ENCODE measurements at regions not wholly inside any gene's neighbourhood (a gene's known extent, or its start where the extent isn't known, plus 50 kb on each side); places are given as distances from the start of the nearest gene placed in this dataset.
"Not testable (repeated sequence)": the region's sequence is repeated elsewhere in the genome, so short reads cannot be mapped to it uniquely, and the experiment has no call there.

DNA sequence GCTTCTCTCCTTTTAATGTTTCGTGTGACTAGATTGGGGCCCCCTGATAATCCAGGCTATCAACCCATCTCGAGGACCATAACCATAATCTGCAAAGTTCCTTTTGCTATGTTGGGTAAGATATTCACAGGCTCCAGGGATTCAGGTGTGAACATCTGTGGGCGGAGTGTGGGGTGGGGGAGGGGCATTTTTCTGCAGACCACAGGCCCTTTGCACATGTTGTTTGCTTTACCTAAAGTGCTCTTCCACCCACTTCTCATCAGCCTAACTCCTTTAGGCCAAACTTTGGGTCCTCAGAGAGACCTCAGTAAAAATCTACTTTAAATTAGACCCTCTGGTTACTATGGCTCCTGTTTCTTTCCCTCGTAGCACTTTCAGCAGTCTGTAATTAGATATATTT lies 284.4 kb downstream of the WDR11 start:
- POLR2A ChIA-PET (ENCODE audit: partially characterized antibody): no interaction called here
- H3K27me3 ChIP-seq (ENCODE audit: insufficient read depth, low read length): no peaks in the 10 kb centered on the region
- H3K27me3 Mint-ChIP-seq: peaks cover 2 to 4% of the 10 kb centered on the region in 2 donors

DNA sequence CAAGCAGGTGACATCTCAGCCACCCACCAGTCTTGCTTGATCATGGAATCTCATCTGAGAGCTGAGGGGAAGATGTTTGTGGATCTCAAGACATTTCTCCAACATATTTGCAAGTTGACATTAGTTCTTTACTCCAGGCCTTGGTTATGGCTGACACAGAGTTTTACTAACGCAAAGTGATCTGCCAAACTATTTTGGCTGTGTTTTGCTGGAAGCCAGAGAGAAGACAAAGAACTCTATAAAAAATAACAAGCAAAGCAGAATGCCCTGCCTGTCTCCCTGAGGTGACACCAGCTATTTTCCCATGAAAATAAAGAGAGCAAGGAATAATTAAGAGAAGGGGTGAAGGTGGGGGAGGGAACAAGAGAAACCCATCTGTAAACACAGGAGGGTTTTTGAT lies 286.4 kb downstream of the WDR11 start:
- Mint-ChIP-seq H3K27ac (no peak overlapping the region), H3K36me3 (no peaks in the 10 kb centered on the region)
- H3K27ac ChIP-seq (ENCODE audit: low read depth, low read length): no peak overlapping the region

More for the DNA sequence above, 284.4 kb downstream of the WDR11 start:
- H3K36me3 Mint-ChIP-seq: no peaks in the 10 kb centered on the region
- Histone ChIP-seq H3K9me3 (ENCODE audit: control insufficient read depth in 1 of 2, low read length in 2 of 2) (no peaks in the 10 kb centered on the region), H3K36me3 (ENCODE audit: insufficient read depth, low read length) (no peaks in the 10 kb centered on the region), H3K27ac (ENCODE audit: low read depth, low read length) (no peak overlapping the region), H3K4me1 (ENCODE audit: insufficient read depth, low read length) (no peaks in the 10 kb centered on the region), H3K4me3 (ENCODE audit: low read length in 2 of 2) (no peak overlapping the region)
- H3K27ac Mint-ChIP-seq: no peak overlapping the region
- no peak for DNase-seq
- H3K4me3 Mint-ChIP-seq: no peak overlapping the region
- intact Hi-C loops (cut with micrococcal nuclease): no loop called here
- CTCF ChIA-PET (ENCODE audit: partially characterized antibody): no interaction called here
- H3K4me1 Mint-ChIP-seq: no peaks in the 10 kb centered on the region
- peaks cover 0 to 5% (median 2%) of the 10 kb centered on the region in 8 donors for H3K9me3 Mint-ChIP-seq

DNA sequence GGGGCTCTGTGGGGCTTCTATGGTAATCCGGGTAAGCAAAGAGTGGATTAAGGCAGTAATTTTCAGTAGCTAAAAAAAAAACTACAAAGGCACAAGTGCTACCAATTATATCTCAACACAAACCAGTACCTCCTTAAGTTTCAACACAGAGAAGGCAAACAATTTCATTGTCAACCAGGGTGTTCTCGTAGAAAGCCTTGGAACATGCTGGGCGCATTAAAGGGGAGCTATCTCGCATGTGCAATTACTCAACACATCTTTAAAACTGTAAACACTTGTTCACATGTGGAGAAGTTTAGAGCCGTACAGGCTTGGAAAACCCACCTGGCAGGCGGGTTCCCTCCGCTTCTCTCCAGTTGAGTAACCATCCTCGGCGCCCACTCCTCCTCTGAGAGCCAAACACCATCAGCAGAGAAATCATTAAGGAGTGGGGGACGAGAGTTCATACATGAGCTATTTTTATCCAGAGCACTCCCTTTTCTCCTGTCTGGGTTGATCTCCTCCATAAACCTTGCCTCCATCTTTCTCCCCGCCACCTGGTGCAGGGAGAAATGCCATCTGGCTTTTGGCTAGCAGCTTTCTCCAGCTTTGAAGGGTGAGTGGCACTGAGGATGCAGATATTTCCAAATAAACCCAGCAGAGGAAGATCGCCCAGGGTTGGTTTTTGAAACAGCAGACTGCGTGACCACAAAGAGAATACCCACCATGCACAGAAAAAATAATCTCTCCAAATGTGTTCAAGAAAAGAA lies 287.1 kb downstream of the WDR11 start:
- H3K27ac Mint-ChIP-seq: no peak overlapping the region
- no peak overlapping the region for H3K4me3 Mint-ChIP-seq
- H3K27me3 ChIP-seq (ENCODE audit: insufficient read depth, low read length): no peaks in the 10 kb centered on the region
- H3K27me3 Mint-ChIP-seq: peaks cover 2% of the 10 kb centered on the region in 2 donors
- H3K4me1 ChIP-seq (ENCODE audit: insufficient read depth, low read length): no peaks in the 10 kb centered on the region
- no peaks in the 10 kb centered on the region for H3K4me1 Mint-ChIP-seq
- H3K9me3 ChIP-seq (ENCODE audit: control insufficient read depth in 1 of 2, low read length in 2 of 2): no peaks in the 10 kb centered on the region
- H3K36me3 ChIP-seq (ENCODE audit: insufficient read depth, low read length): no peaks in the 10 kb centered on the region
- DNase-seq: no peak
- no peak overlapping the region for H3K27ac ChIP-seq (ENCODE audit: low read depth, low read length)
- CTCF ChIA-PET (ENCODE audit: partially characterized antibody): no interaction called here
- no peaks in the 10 kb centered on the region for H3K36me3 Mint-ChIP-seq
- H3K4me3 ChIP-seq (ENCODE audit: low read length in 2 of 2): no peak overlapping the region
- H3K9me3 Mint-ChIP-seq: peaks cover 5 to 13% (median 9%) of the 10 kb centered on the region in 8 donors
- POLR2A ChIA-PET (ENCODE audit: partially characterized antibody): no interaction called here
- intact Hi-C loops (cut with micrococcal nuclease): no loop called here

More for the DNA sequence above, 286.4 kb downstream of the WDR11 start:
- Mint-ChIP-seq H3K4me3 (no peak overlapping the region), H3K4me1 (no peaks in the 10 kb centered on the region), H3K27me3 (peaks cover 2% of the 10 kb centered on the region in 2 donors), H3K9me3 (peaks cover 0 to 10% (median 6%) of the 10 kb centered on the region in 8 donors)
- H3K4me1 ChIP-seq (ENCODE audit: insufficient read depth, low read length): no peaks in the 10 kb centered on the region
- intact Hi-C loops (cut with micrococcal nuclease): no loop called here
- H3K27me3 ChIP-seq (ENCODE audit: insufficient read depth, low read length): no peaks in the 10 kb centered on the region
- no peaks in the 10 kb centered on the region for H3K9me3 ChIP-seq (ENCODE audit: control insufficient read depth in 1 of 2, low read length in 2 of 2)
- H3K36me3 ChIP-seq (ENCODE audit: insufficient read depth, low read length): no peaks in the 10 kb centered on the region
- no peak for DNase-seq
- ChIA-PET POLR2A (ENCODE audit: partially characterized antibody) (no interaction called here), CTCF (ENCODE audit: partially characterized antibody) (no interaction called here)
- H3K4me3 ChIP-seq (ENCODE audit: low read length in 2 of 2): no peak overlapping the region

DNA sequence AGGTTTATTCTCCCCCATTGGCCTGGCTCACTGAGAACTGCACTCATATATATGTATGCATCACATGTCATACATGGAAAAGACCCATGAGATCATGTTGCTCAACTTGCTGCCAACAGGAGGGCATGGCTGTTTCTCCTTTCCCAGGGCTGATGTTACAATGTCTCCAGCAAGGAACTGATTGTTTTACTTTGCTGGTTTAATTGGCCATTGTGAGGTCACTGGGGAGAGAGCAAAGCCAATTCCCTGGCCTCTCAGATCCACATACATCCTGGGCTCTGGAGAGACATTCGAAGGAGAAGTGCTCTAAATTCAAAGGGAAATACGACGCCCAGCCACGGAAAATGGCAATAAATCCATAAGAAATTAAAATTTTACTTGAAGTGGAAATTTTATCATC lies 287.8 kb downstream of the WDR11 start:
- Histone ChIP-seq H3K9me3 (ENCODE audit: control insufficient read depth in 1 of 2, low read length in 2 of 2) (no peaks in the 10 kb centered on the region), H3K4me3 (ENCODE audit: low read length in 2 of 2) (no peak overlapping the region), H3K36me3 (ENCODE audit: insufficient read depth, low read length) (no peaks in the 10 kb centered on the region), H3K27ac (ENCODE audit: low read depth, low read length) (no peak overlapping the region), H3K27me3 (ENCODE audit: insufficient read depth, low read length) (no peaks in the 10 kb centered on the region), H3K4me1 (ENCODE audit: insufficient read depth, low read length) (no peaks in the 10 kb centered on the region)
- ChIA-PET POLR2A (ENCODE audit: partially characterized antibody) (no interaction called here), CTCF (ENCODE audit: partially characterized antibody) (no interaction called here)
- DNase-seq: no peak
- peaks cover 6 to 15% (median 9%) of the 10 kb centered on the region in 8 donors for H3K9me3 Mint-ChIP-seq
- no peaks in the 10 kb centered on the region for H3K36me3 Mint-ChIP-seq
- intact Hi-C loops (cut with micrococcal nuclease): no loop called here
- H3K27me3 Mint-ChIP-seq: peaks cover under 1 to 2% of the 10 kb centered on the region in 2 donors
- no peaks in the 10 kb centered on the region for H3K4me1 Mint-ChIP-seq
- H3K4me3 Mint-ChIP-seq: no peak overlapping the region
- H3K27ac Mint-ChIP-seq: no peak overlapping the region

DNA sequence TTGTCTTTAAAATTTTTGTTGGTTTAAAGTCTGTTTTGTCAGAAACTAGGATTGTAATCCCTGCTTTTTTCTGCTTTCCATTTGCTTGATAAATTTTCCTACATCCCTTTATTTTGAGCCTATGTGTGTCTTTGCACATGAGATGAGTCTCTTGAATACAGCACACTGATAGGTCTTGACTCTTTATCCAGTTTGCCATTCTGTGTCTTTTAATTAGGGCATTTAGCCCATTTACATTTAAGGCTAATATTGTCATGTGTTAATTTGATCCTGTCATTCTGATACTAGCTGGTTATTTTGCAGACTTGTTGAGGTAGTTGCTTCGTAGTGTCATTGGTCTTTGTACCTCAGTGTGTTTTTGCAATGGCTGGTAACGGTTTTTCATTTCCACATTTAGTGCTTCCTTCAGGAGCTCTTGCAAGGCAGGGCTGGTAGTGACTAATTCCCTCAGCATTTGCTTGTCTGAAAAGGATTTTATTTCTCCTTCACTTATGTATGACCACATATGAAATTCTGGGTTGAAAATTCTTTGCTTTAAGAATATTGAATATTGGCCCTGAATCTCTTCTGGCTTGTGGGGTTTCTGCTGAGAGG lies 294.7 kb downstream of the WDR11 start:
- H3K4me3 ChIP-seq (ENCODE audit: low read length in 2 of 2); DNase-seq; H3K27me3 Mint-ChIP-seq; H3K4me1 ChIP-seq (ENCODE audit: insufficient read depth, low read length); intact Hi-C loops (cut with micrococcal nuclease); POLR2A ChIA-PET (ENCODE audit: partially characterized antibody); H3K36me3 ChIP-seq (ENCODE audit: insufficient read depth, low read length); H3K4me1 Mint-ChIP-seq; H3K4me3 Mint-ChIP-seq; CTCF ChIA-PET (ENCODE audit: partially characterized antibody); H3K27ac Mint-ChIP-seq; H3K27ac ChIP-seq (ENCODE audit: low read depth, low read length); H3K27me3 ChIP-seq (ENCODE audit: insufficient read depth, low read length); H3K9me3 ChIP-seq (ENCODE audit: control insufficient read depth in 1 of 2, low read length in 2 of 2); H3K36me3 Mint-ChIP-seq: not testable (repeated sequence)
- H3K9me3 Mint-ChIP-seq: peaks cover 7 to 46% (median 20%) of the 10 kb centered on the region in 8 donors

DNA sequence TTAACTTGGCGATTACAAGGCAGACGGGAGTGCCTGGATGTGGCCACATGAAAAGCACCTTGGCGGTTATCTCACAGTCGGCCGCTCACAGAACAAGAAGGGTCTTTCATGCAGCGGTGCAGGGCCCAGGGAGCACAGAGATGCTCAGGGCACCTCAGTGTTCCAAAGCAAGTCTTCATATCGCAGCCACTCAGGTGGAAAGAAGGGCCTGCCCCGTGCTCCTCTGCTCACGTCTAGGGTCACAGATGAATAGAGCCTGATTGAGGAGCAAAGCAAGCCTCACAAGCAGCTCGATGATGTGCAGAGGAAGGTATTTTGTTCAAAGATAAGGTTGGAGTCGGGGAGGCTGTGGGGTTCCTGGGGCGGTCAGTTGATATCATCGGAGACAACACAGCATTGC lies 297.8 kb downstream of the WDR11 start:
- H3K36me3 Mint-ChIP-seq: no peaks in the 10 kb centered on the region
- intact Hi-C loops (cut with micrococcal nuclease): no loop called here
- H3K9me3 ChIP-seq (ENCODE audit: control insufficient read depth in 1 of 2, low read length in 2 of 2): no peaks in the 10 kb centered on the region
- H3K4me3 Mint-ChIP-seq: no peak overlapping the region
- H3K4me1 ChIP-seq (ENCODE audit: insufficient read depth, low read length): no peaks in the 10 kb centered on the region
- peaks cover 2 to 7% of the 10 kb centered on the region in 2 donors for H3K27me3 Mint-ChIP-seq
- H3K36me3 ChIP-seq (ENCODE audit: insufficient read depth, low read length): no peaks in the 10 kb centered on the region
- H3K27ac ChIP-seq (ENCODE audit: low read depth, low read length): no peak overlapping the region
- no peak overlapping the region for H3K27ac Mint-ChIP-seq
- no peaks in the 10 kb centered on the region for H3K27me3 ChIP-seq (ENCODE audit: insufficient read depth, low read length)
- H3K9me3 Mint-ChIP-seq: peaks cover 6 to 36% (median 16%) of the 10 kb centered on the region in 8 donors
- H3K4me3 ChIP-seq (ENCODE audit: low read length in 2 of 2): no peak overlapping the region
- CTCF ChIA-PET (ENCODE audit: partially characterized antibody): no interaction called here
- H3K4me1 Mint-ChIP-seq: no peaks in the 10 kb centered on the region
- DNase-seq: no peak
- POLR2A ChIA-PET (ENCODE audit: partially characterized antibody): no interaction called here

DNA sequence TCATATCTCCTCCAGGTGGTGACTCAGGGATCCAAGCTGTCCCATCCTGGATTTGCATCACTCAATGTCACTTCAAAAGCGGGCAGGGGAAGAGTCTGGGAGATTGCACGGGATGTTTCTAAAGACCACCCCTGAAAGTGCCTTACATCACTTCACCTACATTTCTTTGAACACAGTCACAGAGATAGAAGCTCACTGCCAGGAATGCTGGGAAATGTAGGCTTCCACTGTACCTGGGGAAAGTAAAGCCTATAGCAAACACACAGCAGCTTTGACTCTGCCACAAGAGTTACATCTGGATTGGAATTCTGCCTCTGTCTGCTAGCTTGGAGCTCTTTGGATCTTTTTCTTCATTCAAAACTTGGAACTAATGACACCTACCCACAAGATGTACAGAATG lies 300.9 kb downstream of the WDR11 start:
- intact Hi-C loops (cut with micrococcal nuclease): no loop called here
- peaks cover 4 to 7% of the 10 kb centered on the region in 2 donors for H3K27me3 Mint-ChIP-seq
- peaks cover 0 to 11% (median 4%) of the 10 kb centered on the region in 8 donors for H3K9me3 Mint-ChIP-seq
- DNase-seq: no peak
- no peaks in the 10 kb centered on the region for H3K27me3 ChIP-seq (ENCODE audit: insufficient read depth, low read length)
- H3K4me3 Mint-ChIP-seq: no peak overlapping the region
- H3K4me1 ChIP-seq (ENCODE audit: insufficient read depth, low read length): no peaks in the 10 kb centered on the region
- no peaks in the 10 kb centered on the region for H3K36me3 ChIP-seq (ENCODE audit: insufficient read depth, low read length)
- H3K27ac ChIP-seq (ENCODE audit: low read depth, low read length): no peak overlapping the region
- ChIA-PET CTCF (ENCODE audit: partially characterized antibody) (no interaction called here), POLR2A (ENCODE audit: partially characterized antibody) (no interaction called here)
- no peaks in the 10 kb centered on the region for H3K36me3 Mint-ChIP-seq
- no peaks in the 10 kb centered on the region for H3K9me3 ChIP-seq (ENCODE audit: control insufficient read depth in 1 of 2, low read length in 2 of 2)
- H3K4me3 ChIP-seq (ENCODE audit: low read length in 2 of 2): no peak overlapping the region
- no peak overlapping the region for H3K27ac Mint-ChIP-seq
- H3K4me1 Mint-ChIP-seq: no peaks in the 10 kb centered on the region

Measured in CD4-positive, alpha-beta memory T cell (primary cell).